HCT116 (cell line): ENCODE measurements at regions not wholly inside any gene's neighbourhood (a gene's known extent, or its start where the extent isn't known, plus 50 kb on each side); places are given as distances from the start of the nearest gene placed in this dataset.

Source experiments
- CEBPB ChIP-seq: IDR thresholded peaks from 2 replicates; pipeline ENCODE4 v1.6.1; 2012; ENCODE audit warnings: low read depth
- CTCF ChIP-seq, 3 experiments: fragments of 200-600 bp in 1 of 3; sonication (generic) in 1 of 3; IDR thresholded peaks in 2 of 3; conservative IDR thresholded peaks in 1 of 3; 2 replicates each; pipeline ENCODE4 v1.5.1; 2012 to 2017; ENCODE audit warnings: low read depth in 2 of 3, low read length in 2 of 3, antibody characterized with exemption in 1 of 3, borderline replicate concordance in 1 of 3, control low read depth in 1 of 3, mild to moderate bottlenecking in 1 of 3, mixed read lengths in 1 of 3, mixed run types in 1 of 3, moderate library complexity in 1 of 3; ENCODE audit not compliant: insufficient read depth in 1 of 3
- EZH2 ChIP-seq: fragments of 200-600 bp; sonication (generic); IDR thresholded peaks from 2 replicates; pipeline ENCODE4 v1.6.1; 2017; ENCODE audit warnings: antibody characterized with exemption, mixed run types
- JUND ChIP-seq: IDR thresholded peaks from 2 replicates; pipeline ENCODE4 v1.6.1; 2012
- MAX ChIP-seq: IDR thresholded peaks from 2 replicates; pipeline ENCODE4 v1.6.1; 2012
- POLR2A ChIP-seq: IDR thresholded peaks from 2 replicates; pipeline ENCODE4 v1.7.0; 2011; ENCODE audit warnings: borderline replicate concordance; ENCODE audit not compliant: insufficient read depth, insufficient read length; ENCODE audit errors: extremely low read depth
- REST ChIP-seq: IDR thresholded peaks from 2 replicates; pipeline ENCODE4 v1.6.1; 2012; ENCODE audit warnings: low read depth
- SIN3A ChIP-seq: IDR thresholded peaks from 2 replicates; pipeline ENCODE4 v1.6.1; 2012; ENCODE audit warnings: low read depth
- YY1 ChIP-seq: IDR thresholded peaks from 2 replicates; pipeline ENCODE4 v1.6.1; 2011; ENCODE audit warnings: low read length, low read depth, moderate library complexity, mild to moderate bottlenecking; ENCODE audit not compliant: insufficient replicate concordance; ENCODE audit errors: extremely low read depth
- TF ChIP-seq, protein P1 (sequence below): IDR thresholded peaks from 2 replicates; pipeline ENCODE4 v1.6.1; 2012

DNA sequence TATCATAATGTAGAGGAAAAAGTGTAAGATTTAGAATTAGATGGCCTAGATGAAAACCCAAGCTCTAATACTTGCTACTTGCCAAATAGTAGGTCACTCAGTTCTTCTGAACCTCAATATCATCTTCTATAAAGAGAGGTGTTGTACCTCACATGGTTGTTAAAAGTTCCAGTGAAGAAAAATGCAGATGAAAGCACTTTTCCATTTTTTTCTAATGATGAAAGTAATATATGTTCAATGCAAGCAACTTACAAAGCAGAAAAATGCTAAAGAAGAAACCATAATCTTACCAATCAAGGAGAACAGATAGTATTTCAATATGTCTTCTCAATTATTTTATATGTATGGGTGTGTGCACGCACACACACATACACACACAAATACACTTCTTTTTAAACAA is 52.7 kb upstream of the TMEM17 start:
- no peak for TF ChIP-seq CTCF (IDR thresholded peaks at IDR 0.05 in 2 of 3, conservative IDR thresholded peaks at IDR 0.05 in 1 of 3; ENCODE audit: borderline replicate concordance in 1 of 3, insufficient read depth in 1 of 3, low read depth in 2 of 3, low read length in 2 of 3)
- TF ChIP-seq MAX: no peak
- TF ChIP-seq SIN3A: no peak
- TF ChIP-seq YY1: no peak
- TF ChIP-seq, protein P1, sequence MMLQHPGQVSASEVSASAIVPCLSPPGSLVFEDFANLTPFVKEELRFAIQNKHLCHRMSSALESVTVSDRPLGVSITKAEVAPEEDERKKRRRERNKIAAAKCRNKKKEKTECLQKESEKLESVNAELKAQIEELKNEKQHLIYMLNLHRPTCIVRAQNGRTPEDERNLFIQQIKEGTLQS: no peak
- no peak for TF ChIP-seq REST
- TF ChIP-seq CEBPB: no peak
- TF ChIP-seq JUND: no peak
- TF ChIP-seq EZH2: no peak
- no peak for TF ChIP-seq POLR2A
